ENCODE measurements at regions not wholly inside any gene's neighbourhood (a gene's known extent, or its start where the extent isn't known, plus 50 kb on each side); places are given as distances from the start of the nearest gene placed in this dataset.

DNA sequence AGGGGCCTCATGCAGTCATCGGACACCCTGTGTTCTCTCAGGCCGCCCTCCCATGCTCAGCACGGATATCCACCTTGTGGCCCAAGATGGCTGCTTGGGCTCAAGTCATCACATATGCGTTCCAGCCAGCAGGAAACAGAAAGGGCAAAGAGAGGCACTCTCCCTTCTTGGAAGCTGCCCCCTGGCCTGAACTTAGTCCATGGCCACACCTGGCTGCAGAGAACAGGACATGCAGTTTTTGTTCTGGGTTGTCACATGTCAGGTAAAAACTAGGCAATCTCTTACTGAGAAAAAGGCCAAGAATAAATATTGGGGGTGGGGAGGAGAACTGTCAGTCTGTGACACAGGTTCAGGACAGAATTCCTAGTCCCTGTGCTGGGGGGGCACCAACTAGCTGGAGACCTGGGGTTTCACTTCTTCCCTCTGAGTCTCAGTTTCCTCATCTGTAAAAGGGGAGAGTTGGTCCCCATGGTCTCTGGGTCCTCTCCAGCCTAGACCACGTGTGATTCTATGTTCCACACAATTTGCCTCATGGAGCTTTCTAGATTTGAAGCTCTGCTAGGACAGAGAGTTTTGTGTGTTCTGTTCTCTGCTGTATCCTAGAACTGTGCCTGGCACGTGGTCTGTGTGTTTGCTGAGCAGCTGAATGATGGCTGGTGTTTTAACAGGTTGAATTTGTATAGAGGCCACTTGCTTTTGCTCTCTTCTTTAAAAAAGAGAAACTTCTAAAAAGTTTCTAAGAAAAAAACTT, 107.2 kb upstream of the ANO1 start:
- no peak for DNase-seq (ENCODE audit: low read depth, low spot score)

DNA sequence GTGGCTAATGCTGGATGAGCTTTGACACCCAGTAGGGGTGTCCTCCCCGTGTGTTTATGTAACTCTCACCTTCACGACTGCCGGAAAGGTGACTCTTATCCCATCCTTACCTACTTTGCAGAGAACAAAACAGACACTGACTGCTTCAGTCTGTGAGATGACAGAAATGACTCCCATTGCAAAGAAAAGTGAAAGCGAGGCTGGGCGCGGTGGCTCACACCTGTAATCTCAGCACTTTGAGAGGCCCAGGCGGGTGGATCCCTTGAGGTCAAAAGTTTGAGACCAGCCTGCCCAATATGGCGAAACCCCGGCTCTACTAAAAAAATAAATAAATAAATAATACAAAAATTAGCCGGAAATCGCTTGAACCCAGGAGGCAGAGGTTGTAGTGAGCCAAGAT, 106.4 kb upstream of the ANO1 start:
- DNase-seq (ENCODE audit: low read depth, low spot score): no peak

DNA sequence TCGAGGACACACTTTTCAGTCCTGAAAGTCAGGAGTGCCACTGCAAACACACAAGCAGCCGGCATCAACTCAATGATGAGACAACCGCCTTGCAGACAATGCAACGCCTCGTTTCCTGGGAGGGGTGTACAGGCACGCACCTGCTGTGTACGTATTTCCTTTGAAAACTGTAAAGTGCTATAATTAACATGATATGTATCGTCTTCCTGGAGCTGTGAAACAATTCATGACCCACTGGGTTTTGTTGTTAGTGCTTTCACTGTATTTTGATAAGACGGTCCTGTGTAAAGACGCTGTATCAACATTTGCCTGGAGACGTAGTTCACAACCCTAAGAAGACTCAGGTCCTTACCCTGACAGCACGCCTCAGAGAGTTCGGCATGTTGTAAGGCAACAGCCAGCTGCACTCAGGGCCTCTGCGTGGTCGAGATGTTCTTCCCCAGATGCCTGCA, 105.7 kb upstream of the ANO1 start:
- no peak for DNase-seq (ENCODE audit: low read depth, low spot score)

DNA sequence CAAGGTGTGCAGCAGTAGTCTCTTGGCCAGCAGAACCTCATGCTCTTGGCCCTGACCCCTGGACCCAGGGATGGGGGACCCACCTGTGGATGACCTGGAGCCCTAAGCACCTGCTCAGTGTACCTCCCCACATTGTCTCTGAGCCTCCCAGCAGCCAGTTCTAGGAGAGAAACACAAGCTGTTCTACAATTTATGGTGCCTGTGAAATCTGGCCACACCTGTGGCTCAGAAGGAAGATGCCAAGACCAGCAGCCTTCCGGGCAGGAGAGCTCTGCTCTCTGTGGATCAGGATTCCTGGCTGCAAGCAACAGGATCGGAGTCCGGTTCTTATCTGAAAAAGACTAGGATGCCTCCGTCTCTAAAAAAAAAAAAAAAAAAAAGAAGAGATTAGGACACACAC, 103.6 kb upstream of the ANO1 start:
- DNase-seq (ENCODE audit: low read depth, low spot score): no peak

DNA sequence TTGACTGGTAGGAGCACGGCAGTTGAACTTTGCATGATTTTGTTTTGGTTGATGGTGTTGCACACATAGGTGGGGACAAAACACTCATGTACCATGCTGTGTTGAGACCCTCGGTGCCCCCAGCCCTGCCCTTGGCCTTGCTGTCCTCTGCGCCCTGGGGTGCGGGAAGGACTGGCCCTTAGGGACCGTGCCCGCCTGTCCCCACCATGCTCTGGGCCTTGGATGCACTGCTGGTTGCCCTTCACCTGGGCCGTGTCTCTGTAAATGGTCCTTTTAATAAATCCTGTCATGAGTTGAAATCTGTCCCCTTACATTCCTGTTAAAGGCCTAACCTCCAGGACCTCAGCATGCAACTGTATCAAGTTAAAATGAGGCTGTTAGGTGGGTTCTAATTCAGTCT, 102.3 kb upstream of the ANO1 start:
- no peak for DNase-seq (ENCODE audit: low read depth, low spot score)

DNA sequence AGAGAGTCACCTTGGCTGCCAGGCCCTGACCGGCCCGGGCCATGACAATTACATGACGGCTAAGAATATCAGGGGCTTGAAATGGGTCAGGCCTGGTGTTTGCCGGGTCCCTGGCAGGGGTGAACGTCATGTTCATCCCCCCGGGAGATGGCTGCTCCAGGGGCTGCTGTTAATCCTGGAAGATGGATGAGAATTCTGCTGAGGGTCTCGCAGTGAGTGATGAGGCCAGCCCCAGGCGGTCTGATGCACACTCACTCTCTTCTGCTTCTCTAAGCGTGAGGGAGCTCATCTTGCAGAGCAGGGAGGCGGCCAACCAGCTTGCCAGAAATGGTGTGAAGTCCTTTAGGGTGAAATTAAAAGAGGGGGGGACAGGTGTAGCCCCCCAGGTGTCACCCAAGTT, 101.3 kb upstream of the ANO1 start:
- no peak for DNase-seq (ENCODE audit: low read depth, low spot score)

DNA sequence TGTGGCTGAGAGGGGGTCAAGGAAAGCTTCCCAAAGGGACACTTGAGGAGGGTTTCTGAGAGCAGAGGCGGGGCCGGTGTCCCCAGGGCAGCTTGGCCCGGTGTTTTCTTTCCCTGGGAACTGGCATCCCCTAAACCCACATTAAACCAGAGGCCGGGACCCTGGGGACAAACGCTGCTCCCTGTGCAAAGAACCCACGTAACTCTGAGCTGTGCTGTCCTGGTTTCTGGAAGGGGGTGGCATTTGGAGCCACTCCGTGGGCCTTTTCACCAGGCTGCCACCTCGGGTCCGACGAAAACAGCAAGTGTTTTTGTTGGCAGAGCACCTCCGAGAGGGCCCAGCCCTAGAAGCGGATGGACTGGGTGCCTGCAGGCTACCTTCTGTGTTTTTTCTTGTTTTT, 100.2 kb upstream of the ANO1 start:
- DNase-seq (ENCODE audit: low read depth, low spot score): no peak

DNA sequence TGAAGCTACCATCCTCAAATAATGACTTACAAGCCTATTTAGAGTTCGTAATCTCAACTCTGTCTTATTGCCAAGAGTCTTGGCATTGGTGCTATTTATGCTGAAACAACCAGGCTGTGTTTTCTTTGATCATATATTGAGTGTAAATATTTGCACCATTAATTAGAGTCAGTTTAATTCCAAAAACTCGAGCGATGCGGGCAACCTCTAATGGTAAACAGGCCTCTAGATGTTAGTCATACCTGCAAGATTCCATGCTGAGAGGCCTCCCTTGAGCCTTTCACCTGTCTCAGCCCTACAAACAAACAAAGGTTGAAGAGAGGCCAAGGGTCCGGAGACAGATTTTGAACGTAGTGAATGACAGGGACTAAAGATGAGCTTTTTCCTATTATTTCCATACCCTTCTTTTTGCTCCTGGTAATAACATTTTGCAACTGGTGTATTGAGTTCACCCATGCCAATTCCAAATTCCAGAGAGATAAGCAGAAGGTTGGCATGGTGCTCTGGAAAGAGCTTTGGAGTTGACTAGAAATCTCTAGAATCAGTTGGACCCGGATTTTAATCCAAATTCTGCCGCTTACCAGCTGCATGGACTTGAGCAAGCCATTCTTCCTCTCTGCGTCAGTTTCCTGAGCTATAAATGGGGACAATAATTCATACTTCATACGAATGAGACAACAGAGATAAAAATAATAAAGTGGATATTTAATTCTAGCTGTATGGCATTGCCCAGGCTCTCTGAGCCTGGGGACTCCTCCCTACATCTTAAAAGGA, 99.1 kb upstream of the ANO1 start:
- DNase-seq (ENCODE audit: low read depth, low spot score): no peak

DNA sequence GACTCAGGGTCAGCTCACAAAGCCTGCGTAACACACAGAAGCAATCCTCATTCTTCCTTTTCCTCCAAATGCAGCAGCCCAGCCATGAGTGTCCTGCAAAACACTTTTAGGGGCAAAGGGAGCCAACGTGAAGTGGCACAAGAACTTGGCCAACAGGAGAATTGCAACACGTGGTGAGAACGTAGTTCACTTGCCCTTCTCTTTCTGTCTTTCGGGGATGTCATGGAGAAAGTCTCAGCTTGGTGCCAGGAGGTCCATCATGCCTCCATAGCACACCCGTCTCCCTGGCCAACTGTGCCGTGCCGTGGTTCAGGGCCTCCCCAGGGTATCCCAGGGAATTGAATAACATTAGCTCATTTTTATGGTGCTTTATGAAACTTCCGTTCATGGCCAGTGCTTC, 98.5 kb upstream of the ANO1 start:
- DNase-seq (ENCODE audit: low read depth, low spot score): no peak

DNA sequence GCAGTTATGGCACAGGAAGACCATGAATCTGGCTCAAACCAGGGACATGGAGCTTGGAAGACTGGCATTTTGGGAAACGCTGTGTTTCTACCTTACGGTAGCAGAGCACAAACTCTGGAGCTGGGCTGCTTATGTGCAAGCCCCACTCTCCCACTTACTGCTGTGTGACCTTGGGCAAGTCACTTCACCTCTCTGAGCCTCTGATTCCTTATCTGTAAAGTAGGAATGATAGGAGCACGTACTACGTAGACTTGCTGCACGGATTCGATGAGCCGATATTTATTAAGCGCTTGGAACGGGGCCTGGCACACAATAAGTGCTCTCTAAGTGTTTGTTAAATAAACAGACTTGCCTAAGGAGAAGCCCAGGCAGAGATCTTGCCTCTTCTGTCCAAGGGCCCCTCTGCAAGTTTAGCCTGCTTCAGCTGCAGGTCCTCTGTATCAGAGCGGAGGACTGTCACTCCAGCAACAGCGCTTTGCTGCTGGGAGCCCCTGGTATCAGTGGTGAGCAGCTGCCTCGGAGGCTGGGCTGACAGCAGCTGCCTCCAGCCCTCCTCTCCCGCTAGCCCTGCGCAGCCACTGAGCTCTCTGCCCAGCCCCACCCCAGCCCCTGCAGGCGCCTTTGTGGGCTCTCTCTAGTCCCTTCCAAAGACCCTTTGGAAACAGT, 96.9 kb upstream of the ANO1 start:
- DNase-seq (ENCODE audit: low read depth, low spot score): no peak

DNA sequence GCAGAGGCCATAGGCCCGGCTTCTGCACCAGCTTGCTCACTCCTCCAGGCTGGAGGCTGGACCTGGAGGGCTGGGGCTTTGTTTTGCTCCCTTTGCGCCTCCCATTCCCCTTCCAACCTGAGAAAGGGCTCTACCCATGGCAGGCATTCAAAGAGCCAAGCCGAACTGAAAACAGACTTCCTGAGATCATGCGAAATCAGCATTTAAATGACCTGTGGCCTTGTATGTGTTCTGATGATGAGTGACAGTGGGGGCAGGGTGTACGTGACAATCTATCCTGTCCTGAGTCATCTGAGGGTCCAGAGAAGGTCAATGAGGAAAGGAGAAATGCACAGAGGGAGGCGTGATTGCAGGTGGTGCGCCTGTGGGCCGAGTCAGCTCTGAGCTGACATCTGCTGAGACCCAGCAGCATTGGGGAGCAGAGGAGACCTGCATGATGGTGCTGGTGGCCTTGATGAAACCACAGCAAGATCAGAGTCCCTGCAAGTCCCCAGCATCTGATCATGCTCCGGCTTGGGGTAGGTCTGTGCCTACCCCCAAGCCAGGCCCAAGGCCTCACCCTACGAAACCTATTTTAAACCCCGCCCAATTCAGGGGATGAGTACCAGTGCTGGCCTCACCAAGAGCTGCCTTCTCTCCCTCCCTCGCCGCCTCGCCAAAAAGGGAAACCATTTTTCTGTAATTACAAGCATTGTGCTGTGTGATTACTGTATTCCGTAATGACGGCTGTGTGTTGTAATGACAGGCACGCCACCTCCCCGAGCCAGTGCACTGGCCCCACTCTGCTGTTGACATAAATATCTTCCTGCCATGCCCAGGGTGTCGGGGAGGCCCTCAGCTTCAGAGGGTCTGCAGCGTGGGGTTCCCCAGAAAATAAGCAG, 95.2 kb upstream of the ANO1 start:
- no peak for DNase-seq (ENCODE audit: low read depth, low spot score)

DNA sequence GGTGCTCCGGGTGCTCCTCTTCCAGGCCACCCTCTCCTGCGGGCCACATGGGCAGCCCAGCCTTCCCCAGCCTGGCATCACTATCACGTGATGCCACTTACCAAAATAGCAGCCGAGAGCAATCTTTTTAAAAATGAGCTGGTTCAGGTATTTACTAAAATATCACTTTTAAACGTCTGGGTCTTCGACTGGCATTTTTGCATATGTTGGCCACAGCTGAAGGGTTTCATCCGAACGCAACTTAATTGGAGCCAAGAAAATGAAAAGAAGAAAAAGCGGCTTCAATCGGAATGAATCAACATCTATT, 94.6 kb upstream of the ANO1 start:
- no peak for DNase-seq (ENCODE audit: low read depth, low spot score)

DNA sequence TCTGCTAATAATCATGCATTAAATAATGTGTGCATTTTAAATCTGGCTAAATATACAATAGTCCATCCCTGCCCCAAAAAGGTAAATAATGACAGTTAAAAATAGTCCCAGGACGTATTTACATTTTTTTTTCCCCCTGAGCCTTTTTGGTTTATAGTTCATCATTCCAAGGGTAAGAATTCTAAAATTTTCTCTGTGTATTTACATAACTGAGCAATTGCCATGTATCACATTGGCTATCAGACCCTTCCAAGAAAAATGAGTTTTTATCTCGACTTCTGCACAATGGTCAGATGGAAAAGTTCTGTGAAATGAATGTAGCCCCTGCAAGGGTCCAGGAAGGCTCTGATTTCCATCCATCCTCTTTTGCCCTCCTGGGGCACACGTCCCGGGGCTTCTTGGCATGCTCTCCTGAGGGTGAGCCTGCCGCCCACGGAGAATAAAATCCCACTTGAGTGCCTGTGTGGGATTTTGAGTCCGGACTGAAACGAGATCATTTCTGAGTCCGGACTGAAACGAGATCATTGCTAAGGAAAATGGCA, 94.1 kb upstream of the ANO1 start:
- no peak for DNase-seq (ENCODE audit: low read depth, low spot score)

DNA sequence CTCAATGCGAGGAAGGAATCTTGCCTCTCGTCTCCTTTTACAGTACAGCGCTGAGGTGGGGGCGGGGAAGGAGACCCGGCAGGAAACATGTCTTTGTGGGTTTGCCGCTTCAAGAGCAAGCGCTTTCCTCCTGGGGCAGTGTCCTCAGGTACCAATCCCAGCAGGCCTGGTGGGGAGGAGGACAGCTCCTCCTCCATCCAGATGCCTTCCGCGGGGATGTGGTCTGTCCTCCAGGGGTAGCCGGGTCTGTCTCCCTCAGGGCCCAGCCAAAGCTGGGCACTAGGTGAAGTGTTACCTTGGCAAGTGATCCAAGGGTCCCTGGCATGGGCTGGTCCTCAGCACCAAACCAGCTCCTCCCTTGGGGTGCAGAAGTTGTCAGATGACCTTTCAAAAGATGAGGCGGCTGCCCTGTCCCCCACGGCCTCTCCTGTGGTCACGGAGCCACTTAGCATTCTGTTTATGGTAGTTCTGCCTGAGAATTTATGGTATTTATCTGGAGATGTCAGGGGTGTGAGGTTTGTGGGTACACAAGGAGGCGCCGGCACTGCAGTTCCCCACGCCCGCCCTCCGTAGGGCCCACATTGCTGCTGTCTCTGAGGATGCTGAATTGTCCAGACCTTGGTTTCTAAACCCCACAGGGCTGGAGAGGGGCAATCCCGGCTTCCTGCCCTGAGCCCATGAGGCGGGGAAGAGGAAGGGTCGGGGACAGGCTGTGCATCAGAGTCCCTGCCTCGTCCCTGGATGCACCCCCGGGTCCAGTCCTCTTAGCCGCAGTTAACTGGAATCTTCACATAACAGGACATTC, 93.5 kb upstream of the ANO1 start:
- DNase-seq (ENCODE audit: low read depth, low spot score): peak; percentile 12

DNA sequence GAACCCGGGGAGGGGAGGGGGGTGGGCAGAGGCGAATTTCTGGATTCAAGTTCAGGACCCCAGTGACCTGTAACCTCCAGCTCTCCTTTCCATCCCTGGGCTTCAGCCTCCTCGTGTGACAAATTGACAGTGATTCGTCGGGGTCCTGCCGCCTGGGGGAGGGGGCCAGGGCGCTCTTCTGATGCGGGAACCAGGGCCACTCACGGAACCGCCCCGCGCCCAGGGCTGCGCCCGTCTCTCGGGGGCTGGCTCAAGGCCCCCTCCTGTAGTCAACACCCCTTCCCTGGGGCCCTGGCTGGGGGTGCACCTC, 92.8 kb upstream of the ANO1 start:
- no peak for DNase-seq (ENCODE audit: low read depth, low spot score)

DNA sequence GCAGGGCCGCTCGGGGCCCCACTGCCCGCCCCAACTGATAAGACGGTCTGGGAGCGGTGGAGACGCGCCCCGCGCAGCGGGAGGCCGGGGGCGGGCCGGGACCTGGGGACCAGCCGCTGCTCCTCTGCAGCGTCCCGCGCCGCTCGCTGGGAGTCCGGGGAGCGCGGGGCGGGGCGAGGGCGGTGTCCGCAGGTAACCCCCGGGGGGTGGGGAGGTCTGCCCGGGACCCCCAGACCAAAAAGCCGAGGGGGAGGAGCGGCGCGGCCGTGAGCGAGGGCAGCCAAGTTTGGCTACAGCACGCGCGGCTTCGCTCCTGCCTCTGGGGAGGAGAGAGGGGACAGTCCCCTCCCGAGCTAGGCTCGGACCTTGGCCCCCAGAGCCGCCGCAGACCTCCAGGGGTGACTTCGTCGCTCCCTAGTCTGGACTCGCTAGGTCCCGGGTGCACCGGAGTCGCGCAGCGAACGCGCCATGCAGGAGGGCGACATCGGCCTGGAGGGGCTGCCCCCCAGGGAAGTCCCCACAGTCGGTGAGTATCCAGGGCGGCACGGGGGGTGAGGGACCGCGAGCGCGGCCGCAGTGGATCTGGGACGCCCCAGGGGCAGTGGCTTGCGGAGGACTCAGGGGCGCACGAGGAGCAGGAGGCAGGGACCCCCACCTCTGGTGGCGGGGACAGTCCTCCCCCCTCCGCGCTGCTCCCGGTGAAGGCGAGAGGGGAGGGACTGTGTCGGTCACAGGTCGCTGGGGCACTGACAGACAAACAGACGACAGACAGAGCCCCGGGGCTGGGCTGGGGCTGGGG, 92.3 kb upstream of the ANO1 start:
- peak; percentile 20 for DNase-seq (ENCODE audit: low read depth, low spot score)

DNA sequence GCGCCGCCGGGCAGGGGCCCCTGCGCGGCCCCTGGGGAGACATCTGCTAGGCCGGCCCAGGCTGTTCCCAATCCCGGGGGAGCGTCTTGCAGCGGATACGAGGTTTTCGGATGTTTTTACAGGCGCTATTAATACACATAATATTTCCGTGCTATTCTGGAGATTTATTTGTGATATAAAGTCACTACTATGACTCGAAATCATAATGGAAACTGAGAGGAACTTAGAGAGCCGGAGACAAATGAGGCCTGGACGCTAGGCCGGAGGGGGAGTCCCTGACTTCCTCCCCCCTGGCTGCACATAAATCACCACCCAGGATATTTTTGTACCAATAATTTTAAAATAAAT, 91.7 kb upstream of the ANO1 start:
- DNase-seq (ENCODE audit: low read depth, low spot score): no peak

DNA sequence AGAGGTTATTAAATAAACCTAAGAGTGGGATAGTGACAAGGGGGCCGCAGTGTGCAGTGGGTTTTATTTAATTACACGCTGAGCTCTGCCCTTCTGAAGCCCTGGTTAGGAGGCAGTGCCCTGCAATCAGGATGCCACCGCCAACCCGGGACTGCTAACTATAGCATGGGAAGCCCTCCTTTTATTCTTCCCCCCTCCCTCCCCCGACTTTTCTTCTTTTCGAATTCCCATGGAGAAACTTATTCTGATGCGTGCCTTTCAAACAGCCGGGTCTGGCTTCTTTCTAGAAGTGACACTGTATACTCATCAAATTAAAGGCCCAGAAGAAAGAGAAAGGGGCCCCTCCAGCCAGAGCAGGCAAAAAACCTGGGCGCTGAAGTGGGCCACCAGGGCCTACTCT, 91.3 kb upstream of the ANO1 start:
- DNase-seq (ENCODE audit: low read depth, low spot score): no peak

DNA sequence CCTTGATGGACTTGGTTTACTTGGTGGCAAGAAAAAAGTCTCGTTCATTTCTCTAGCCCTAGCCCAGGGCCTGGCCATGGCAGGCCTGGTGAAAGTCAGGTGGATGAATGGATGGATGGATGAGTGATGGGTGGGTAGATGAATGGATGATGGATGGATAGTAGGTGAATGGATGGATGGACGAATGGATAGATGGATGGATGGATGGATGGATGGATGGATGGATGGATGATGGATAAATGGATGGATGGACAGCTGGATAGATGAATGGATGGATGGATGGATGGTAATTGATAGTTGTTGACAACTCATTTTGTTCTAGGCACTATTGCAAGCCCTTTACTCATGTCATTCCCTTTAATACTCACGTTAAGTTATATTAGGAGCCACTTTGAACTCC, 86.1 kb upstream of the ANO1 start:
- no peak for DNase-seq (ENCODE audit: low read depth, low spot score)

DNA sequence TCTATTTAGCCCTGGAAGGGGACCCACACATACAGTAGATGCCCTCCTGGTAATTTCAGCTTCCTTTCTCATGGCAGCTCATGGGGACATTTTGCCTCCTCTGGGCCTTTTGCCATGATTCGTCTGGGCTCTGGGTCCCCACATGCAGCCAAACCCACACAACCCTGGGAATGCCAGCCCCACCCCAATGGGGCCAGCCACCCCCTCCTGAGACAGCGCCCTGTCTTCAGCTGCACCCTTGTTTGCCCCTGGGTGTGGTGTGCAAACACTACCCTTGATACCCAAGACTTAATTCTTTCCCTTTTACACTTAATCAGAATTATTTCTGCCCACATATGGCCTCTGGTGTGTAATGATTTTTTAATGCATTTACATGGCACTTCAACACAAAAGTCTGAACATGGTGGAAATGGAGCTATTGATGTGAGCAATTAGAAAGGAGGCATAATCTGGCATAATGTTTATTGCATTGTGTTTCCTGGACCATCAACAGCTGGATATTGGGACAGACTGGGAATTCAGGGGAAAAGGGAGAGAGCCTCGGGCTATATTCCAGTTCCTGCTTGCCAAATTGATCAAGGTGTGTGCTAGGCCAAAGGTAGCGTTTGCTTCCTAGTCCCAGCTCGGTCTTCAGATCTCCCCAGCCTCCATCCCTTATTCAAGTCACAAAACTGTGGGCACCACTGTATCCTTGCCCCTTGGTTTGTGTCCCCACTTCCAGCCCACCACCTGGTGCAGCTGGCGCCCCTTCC, 85.0 kb upstream of the ANO1 start:
- no peak for DNase-seq (ENCODE audit: low read depth, low spot score)
